HG03060 (cell line): ENCODE measurements at regions not wholly inside any gene's neighbourhood (a gene's known extent, or its start where the extent isn't known, plus 50 kb on each side); places are given as distances from the start of the nearest gene placed in this dataset.

Experiments used
- ATAC-seq: cut with Tn5 transposase; IDR thresholded peaks from one replicate; pipeline ENCODE4 v1.9.1; 2021; ENCODE audit warnings: low read depth, moderate number of reproducible peaks; ENCODE audit not compliant: unreplicated experiment

- no peak for ATAC-seq
Measured at GRCh38 chr4:20575486-20575885, 124.8 kb upstream of the PACRGL start.

- ATAC-seq: no peak
Measured at GRCh38 chr4:20576861-20577260, 123.4 kb upstream of the PACRGL start.

- ATAC-seq: no peak
Measured at GRCh38 chr4:20577702-20578101, 122.6 kb upstream of the PACRGL start.

- no peak for ATAC-seq
Measured at GRCh38 chr4:20580907-20581306, 119.4 kb upstream of the PACRGL start.

GRCh38 chr4:20589436-20589835, 110.8 kb upstream of the PACRGL start:
- ATAC-seq: no peak

GRCh38 chr4:20590849-20591248, 109.4 kb upstream of the PACRGL start:
- ATAC-seq: no peak

GRCh38 chr4:20591571-20591970, 108.7 kb upstream of the PACRGL start:
- no peak for ATAC-seq

GRCh38 chr4:20592013-20592412, 108.2 kb upstream of the PACRGL start:
- ATAC-seq: no peak

GRCh38 chr4:20592663-20593062, 107.6 kb upstream of the PACRGL start:
- no peak for ATAC-seq

GRCh38 chr4:20598626-20599025, 101.6 kb upstream of the PACRGL start:
- ATAC-seq: no peak

GRCh38 chr4:20603671-20604313, 96.5 kb upstream of the PACRGL start:
- ATAC-seq: no peak

- ATAC-seq: no peak
Measured at GRCh38 chr4:20612313-20612712, 87.9 kb upstream of the PACRGL start.

- no peak for ATAC-seq
Measured at GRCh38 chr4:20614816-20615215, 85.4 kb upstream of the PACRGL start.

- no peak for ATAC-seq
Measured at GRCh38 chr4:20615486-20616260, 84.6 kb upstream of the PACRGL start.

GRCh38 chr4:20616313-20616712, 83.9 kb upstream of the PACRGL start:
- no peak for ATAC-seq

GRCh38 chr4:20616848-20617247, 83.4 kb upstream of the PACRGL start:
- ATAC-seq: no peak

- ATAC-seq: no peak
Measured at GRCh38 chr4:20617678-20618396, 82.4 kb upstream of the PACRGL start.

GRCh38 chr4:20618731-20619130, 81.5 kb upstream of the PACRGL start:
- ATAC-seq: no peak

GRCh38 chr4:20621476-20621875, 78.8 kb upstream of the PACRGL start:
- ATAC-seq: no peak

GRCh38 chr4:20622701-20623100, 77.6 kb upstream of the PACRGL start:
- ATAC-seq: no peak

GRCh38 chr4:20623939-20624338, 76.3 kb upstream of the PACRGL start:
- ATAC-seq: no peak
